GM18909 (cell line): ENCODE measurements at regions not wholly inside any gene's neighbourhood (a gene's known extent, or its start where the extent isn't known, plus 50 kb on each side); places are given as distances from the start of the nearest gene placed in this dataset.

ENCODE experiments used
- ATAC-seq: cut with Tn5 transposase; IDR thresholded peaks from one replicate; pipeline ENCODE4 v1.9.1; 2021; ENCODE audit warnings: mild to moderate bottlenecking; ENCODE audit not compliant: unreplicated experiment, poor library complexity

DNA sequence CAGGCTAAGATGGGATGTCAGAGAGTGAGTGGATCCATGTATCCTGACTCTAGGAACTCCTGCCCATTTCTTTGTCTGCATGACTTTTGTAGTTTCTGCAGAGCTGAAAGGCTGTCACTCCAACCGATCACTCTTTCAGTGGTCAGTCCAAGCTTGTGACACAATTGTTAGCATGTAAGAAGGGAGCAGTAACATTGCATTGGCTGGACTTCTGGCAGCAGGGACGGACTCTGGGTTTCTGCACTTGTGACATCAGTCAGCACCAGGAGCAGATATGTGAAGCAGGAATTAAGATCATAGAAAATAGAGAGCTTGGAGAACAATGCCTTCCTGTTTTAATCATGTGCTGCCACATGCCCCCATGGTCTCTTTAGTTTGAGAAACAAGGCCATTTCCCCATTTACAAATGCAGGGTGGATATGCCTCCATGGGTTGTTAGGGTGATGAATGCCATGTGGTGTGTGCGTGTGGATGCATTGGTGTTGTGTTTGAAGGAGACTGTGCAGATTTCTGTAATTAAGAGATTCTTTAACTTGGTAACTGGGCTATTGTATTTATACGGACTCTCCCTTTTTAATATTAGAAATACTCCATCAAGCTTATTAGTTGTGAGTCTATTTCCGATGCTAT is 214.3 kb upstream of the EPHA4 start:
- ATAC-seq, result no peak

DNA sequence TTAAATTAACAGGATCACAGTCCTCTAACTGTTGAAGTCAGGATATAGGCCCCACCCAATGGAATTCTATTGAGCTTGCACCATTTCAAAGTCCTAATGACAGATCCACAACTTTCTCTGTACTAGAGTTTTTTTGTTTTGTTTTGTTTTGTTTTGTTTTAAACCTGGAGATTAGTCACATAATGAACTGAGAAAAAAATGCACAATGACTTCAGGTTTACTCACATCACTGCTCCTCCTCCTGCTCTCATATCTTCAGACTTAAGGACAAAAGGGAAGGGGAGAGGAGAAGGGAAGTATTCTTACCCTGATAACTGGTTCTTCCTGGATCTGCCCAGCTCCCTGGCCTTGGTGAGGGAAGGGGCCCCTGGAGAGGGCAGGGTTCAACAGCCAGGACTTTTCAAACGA is 208.2 kb upstream of the EPHA4 start:
- ATAC-seq, result no peak

DNA sequence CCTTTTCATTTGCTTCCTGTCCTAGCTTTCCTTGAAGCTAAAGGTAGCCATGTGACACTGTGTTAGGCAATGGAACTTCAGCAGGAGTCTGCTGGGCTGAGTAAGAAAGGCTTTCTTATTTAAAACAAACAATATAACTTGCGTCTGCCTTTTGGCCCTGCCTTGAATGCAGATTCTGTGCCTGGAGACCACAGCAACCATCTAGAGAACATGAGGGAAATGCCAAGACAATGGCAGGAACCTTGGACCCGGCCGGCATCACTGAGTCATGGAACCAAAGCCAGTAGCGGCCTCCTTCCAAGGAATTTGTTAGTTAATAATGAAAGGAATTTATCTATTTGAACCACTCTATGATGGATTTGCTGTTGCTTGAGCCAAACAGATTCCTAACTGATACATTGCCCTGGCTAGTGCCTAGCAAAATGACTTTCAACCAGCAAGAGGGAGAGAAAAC is 207.5 kb upstream of the EPHA4 start:
- no peak for ATAC-seq

DNA sequence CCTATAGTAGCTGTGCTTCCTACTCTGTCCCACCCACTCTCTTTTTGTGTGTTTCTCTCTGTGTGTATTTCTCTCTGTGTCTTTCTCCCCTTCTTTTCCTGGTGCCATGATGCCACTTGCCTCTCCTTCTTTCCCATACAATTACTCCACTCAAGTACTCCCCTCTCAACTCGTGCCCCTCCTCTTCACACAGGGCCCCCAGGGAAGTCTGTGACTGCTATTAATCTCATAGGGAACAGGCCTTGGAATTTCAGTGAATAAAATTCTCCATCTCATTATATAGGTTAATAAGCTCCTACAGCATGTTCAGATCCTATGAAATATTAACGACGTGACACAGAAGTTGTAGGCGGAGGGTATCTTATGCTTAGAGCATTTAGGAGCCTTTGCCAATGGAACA is 205.9 kb upstream of the EPHA4 start:
- no peak for ATAC-seq

DNA sequence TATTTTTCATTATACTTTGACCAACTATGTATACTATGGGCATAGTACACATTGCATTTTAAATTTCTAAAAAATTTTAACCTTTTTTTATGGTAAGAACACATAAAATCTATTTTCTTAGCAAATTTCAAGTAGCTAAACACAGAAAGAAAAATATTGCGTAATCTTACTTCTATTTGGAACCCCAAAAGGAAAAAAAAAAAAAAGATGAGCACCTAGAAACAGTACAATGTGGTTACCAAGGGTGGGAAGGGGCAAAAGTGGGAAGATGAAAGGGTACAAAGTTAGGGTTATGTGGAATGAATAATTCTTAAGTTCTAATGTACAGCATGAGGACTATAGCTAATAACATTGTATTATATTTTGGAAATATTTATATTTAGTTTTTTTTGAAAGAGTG is 205.0 kb upstream of the EPHA4 start:
- no peak for ATAC-seq

DNA sequence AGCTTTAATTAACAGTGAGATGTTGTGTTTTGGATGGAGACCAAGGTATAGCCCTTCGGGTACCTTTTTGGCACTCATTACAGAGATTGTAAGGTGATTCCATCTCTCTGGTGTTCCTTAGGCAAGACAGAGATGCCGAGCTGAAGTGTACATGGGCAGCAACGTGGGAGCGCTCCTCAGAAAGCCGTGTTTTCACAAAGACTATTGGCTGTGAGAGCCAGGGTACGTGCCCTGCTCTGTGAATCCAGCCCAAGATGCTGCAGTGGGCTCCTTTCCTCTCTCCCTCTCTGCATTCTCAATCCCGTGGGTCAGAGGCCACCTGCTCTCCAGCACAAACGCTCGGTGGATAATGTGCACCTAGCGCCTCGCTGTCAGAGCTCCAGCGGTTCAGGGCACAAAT is 203.0 kb upstream of the EPHA4 start:
- ATAC-seq, result no peak

DNA sequence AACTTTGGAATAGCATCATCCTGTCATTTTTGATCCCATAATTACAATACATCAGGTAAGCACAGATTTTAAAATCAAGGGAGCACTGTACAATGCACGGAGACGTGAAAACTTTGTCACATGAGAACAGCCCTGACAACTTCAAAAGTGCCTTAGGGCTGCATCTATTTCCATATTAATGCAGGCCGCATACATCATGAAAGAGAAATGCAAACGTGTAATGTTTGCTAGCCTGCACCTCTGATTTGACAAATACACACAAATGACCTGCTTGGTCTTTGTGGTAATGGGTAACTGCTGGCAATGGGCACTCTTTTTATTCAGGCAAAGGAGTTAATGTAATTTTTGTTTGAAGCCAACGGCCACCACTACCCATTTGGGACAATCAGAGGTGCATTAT is 202.0 kb upstream of the EPHA4 start:
- no peak for ATAC-seq

DNA sequence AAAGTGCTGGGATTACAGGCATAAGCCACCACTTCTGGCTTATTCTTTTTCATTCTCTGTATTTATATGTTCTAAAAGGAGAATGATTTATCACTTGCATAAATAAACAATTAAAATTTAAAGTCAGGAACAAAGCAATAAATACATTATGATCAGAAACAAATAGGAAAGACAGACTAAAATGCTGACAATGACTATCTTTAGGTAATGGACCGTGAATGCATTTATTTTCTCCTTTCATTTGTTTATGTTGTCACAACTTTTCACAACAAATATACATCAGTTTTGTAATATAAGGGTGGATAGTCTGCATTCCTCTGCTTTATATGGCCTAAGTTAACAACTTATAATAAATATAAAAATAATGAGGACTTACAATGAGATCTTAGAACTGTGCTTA is 199.2 kb upstream of the EPHA4 start:
- no peak for ATAC-seq

DNA sequence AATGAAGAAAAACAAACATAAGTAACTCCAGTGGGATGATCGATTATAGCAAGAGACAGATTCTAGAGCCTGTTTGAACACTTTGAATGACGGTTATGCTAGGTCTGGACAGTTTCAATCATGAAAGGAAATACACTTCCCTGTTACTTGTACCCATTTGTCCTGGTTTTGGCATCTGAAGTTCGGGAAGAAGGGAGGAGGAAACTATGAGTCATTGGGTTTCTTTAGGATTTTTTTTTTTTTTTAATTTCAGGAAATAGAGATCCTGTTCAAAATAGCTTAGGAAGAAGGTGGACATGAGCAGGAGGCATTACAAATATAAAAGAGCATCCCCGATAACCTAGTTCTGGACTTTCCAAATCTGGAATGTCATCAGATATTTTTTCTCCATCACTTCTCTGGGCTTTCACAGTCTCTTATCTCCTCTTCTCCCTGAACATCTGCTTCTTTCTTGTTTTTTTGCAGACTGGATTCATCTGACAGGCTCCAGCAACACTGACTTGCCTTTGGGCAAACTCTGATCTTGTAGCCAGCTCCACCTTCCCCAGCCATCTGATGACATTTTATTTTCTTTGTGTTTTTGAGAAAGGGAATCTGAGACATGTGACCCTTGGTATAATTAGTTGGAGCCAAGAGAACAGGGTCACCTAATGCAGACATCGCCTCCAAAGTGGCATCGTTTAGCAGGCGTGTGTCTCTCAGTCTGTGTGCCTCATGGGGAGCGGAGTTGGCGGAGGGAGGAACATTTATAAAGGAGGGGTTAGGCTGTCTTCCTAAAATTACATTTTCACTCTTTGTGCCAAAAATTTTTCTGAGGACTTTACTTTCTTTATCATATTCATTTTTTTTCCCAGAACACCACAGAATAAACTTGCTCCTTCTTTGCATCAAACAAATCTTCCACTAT is 195.3 kb upstream of the EPHA4 start:
- no peak for ATAC-seq

DNA sequence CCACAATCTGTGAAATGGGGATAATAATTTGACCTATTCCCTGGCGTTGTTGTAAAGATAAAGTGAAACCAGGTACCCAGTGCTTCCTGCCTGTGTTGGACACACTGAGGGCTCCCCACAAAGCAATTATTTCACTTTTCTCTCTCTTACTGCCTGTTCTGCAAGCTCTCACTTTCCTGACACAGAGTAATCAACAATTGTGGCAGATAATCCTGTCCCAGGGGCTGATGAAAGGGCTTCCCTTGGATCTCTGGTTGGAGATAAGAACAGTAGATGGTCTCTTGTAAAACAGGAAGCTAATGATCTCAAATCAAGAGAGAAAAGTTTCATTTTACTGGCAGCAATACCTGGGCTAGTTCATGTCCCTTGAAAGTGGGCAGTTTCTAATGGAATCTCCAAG is 190.4 kb upstream of the EPHA4 start:
- no peak for ATAC-seq

DNA sequence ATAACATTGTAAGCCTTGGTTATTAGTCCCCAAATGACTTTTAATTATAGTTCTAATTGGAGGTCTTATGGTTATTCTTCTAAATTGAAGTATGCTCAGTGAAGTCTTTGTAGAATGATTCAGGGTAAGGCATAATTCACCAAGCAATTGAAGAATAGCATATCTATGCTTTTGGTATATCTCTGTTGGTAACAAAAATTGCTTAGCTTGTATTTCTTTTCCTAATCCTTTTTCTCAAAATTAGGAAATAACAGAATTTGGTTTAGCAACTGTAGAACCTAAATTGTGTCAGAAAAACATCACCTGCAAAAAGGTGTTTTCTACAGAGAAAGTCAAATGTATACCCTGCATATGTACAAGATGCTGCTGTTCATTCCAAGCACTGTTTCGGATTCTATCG is 189.2 kb upstream of the EPHA4 start:
- ATAC-seq, result no peak

DNA sequence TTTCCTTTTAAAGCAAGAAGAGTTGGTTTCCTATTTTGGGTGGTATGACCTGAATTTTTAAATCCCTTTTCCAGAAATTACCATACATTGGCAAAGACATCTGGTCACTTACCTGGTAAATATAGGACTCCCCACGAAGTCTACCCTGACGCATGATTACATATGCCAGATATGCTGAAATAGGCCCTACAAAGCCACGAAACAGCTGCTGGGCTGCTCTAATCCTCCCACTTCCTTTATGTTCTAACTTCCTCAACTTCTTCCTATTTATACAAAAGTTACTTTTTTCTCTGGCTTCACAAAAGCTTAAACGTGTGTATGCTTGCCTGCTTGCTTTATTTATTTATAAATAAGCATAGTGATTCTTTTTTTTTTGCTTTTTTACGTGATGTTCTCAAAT is 186.0 kb upstream of the EPHA4 start:
- no peak for ATAC-seq

DNA sequence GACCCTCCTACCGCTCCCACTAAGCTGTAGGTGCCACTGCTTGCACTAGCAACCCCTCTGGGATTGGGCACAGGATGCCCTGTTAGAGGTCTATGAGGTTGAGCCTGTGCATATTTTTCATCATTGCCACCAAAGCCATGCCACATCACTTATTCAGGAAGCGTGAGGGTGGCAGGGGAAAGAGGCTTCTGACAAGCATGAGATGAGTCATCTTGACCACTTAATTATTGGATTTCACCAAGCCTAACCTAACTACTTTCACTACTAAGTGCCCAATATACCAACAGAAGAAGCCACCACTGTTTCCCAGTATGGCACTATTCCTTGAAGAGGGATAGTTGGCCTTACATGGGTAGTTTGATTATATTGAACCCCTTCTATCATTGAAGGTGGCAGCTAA is 181.3 kb upstream of the EPHA4 start:
- ATAC-seq, result no peak

DNA sequence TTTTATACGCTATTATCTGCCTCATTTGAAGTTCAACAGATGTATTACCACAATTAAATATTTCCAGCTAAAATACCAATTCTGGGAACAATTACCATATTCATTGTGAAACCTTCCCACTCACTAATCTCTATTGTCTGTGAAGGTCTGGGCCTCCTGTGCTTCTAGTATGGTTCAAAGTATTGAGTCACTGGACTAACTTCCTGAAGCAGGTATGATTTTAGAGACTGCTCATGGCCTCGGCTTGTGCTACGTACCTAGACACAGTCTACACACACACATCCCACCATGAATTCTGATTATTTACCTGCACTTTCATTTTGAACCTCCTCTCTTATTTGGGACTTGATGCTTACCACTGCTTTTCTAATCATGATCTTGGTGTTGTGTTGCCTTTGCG is 180.7 kb upstream of the EPHA4 start:
- ATAC-seq, result no peak

DNA sequence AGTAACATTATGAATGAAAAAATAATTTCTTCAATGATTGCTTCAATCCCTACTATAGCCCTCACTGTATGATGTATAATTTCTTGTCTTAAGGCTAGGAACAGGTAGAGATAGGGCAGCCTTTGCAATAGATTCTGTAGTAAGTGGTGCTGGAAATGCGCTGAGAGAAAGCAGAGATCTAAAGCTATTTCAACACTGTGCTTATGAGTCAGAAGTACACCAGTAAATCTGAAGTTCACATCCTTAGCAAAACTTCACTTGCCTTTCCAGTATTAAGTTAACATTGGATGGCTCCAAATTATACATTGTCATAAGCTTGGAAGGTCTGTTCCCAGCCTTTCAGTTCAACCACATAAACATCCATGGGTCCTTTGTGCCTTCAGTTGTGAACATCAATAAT is 178.2 kb upstream of the EPHA4 start:
- no peak for ATAC-seq

DNA sequence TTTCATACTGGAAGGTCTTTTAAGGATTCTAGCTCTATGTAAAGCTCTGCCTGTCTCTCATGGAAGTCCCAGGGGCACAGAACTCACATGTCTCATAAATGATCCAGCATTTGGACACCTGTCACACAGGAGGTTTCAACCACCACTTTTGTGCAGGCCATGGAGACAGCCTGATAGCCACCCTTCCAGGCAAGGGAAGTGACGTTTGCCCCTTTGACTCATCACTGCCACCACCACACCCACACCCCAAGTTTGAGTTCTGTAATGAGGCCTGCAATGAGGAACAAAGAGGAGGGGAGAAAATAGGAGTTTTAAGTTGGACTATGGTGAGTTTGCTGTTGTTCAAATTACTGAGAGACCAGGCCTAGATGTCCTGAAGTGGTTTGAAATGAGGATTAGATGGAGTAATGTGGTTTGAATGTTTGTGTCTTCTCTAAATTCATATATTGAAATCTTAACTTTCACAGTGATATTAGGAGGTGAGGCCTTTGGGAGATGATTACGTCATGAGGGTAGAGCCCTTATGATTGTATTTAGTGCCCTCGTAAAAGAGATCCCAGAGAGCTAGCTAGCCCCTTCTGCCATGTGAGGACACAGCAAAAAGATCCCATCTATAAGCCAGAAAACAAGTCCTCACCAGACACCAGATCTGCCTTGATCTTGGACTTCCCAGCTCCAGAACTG is 175.3 kb upstream of the EPHA4 start:
- peak; percentile 81 for ATAC-seq

DNA sequence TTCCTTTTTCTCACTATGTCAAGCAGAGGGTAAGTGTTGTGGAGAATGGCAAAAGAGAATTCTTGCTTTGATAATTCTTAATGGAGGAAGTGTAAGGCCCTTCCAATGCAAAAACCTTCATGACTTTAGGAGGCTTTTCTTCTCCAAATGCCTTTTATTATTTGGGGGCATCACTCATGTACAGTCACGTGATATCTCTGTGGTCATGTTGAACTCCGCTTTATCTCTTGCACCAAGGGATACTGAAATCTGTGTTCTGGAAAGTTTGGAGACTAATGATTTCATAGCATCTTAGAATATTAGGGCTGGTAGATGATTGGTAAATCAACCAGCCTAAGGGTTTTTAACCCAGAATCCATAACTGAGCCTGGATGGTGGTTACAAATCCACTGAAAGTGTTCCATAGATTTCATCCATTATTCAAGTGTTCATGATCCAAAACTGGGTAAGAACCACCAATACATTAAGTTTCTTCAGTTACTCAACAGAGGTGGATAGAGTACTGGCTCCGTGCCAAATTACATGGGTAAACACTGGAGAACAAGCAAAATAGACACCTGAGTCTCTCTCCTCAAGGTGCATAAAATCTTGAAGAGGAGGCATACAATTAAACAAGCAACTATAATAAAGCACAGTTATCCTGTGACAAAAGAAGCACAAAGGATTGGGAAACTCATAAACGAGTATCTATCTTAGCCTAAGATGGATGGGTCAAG is 169.6 kb upstream of the EPHA4 start:
- no peak for ATAC-seq

DNA sequence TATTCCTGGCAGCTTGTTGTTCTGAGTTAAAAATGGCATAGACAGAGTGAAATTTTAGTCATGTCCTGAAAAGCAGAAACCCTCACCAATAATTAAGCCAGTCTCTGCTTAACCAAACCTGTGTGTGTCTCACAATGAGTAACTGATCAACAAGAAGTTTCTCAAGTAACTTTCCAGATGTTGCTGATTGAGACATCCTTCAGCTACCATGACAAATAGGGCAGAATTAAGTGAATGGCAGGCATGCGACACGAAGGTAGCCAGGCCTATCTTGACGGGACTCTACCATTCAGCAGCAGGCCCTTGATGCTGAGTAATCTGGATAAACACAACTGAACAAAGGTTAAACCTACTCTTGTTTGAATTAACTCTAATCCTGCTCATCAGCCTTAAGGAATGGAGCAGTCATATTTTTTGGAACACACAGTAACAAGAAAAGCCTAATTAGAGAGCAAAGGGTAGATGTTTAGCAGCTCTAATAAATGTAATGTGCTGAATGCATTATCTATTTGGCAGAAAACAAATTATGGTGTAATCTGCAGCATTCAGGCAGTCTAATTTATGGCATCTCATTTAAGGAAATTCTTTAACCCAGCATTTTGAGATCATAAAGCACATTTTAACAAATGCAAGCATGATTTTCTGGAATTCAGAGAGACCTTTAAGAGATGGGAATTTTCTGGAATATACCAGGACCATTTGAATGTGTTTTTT is 159.5 kb upstream of the EPHA4 start:
- peak; percentile 95 for ATAC-seq

DNA sequence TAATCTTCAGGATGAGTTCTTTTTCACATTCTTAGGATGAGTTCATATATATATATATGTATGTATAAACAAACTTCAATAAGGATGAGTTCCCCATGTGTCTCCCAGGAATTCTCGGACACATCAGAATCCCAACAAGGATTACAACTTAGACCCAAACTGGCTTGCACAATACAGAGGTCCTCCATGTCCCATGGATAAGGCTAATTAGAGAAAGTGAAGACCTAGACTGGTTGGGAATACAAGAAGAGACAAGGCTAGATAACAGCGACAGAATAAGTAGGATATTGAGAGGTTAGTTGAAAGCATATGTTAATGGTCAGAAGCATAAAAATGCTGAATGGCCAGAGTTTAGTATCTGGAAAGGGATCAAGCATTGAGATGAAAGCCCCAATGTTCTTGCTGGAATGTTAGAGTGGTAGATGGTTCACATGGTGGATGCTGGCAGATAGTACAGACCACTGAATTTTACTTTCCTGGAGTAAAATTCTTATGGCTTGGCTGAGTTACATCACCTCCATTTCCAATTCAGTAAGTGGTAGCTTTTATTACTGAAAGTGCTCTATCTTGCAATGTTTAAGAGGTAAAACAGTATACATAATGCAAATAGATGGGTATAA is 154.9 kb upstream of the EPHA4 start:
- no peak for ATAC-seq
